ENCODE measurements at regions not wholly inside any gene's neighbourhood (a gene's known extent, or its start where the extent isn't known, plus 50 kb on each side); places are given as distances from the start of the nearest gene placed in this dataset.

DNA sequence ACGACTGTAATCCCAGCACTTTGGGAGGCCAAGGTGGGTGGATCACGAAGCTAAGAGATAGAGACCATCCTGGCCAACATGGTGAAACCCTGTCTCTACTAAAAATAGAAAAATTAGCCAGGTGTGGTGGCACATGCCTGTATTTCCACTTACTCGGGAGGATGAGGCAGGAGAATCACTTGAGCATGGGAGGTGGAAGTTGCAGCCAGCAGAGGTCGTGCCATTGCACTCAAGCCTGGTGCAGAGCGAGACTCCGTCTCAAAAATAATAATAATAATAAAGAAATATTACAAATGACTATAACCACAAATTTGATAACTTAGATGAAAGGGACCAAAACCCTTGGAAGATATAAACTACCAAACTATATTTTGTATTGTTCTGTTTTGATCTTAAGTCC is 226.3 kb upstream of the GULP1 start:
- no peaks in the 10 kb centered on the region for H3K4me1 ChIP-seq (ENCODE audit: control insufficient read depth, insufficient read depth, low read length)
- no peaks in the 10 kb centered on the region for H3K27me3 ChIP-seq (ENCODE audit: control insufficient read depth, insufficient read depth)
- no peak overlapping the region for H3K27ac ChIP-seq (ENCODE audit: low read length)
- DNase-seq (no peak), ATAC-seq (no peak)
- WGBS: 91% methylated on average over 6 of the region's 6 CpGs
- intact Hi-C loops (cut with DNase I): no loop called here
- no peaks in the 10 kb centered on the region for H3K9me3 ChIP-seq (ENCODE audit: control insufficient read depth, low read length)
- H3K4me3 ChIP-seq (ENCODE audit: low read length): no peak overlapping the region

DNA sequence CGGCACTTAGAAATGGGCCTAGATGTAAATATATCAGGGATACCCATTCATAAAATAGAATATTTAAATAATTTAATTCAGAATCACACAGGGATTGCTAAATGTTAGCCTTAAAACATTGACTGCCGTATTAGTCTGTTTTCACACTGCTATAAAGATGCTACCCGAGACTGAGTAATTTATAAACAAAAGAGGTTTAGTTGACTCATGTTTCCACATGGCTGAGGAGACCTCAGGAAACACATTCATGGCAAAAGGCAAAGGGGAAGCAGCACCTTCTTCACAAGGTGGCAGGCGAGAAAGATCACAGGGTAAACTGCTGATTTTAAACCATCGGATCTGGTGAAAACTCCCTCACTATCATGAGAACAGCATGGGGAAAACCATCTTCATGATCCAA is 223.6 kb upstream of the GULP1 start:
- Histone ChIP-seq H3K4me3 (ENCODE audit: low read length) (no peak overlapping the region), H3K27me3 (ENCODE audit: control insufficient read depth, insufficient read depth) (no peaks in the 10 kb centered on the region), H3K9me3 (ENCODE audit: control insufficient read depth, low read length) (no peaks in the 10 kb centered on the region), H3K4me1 (ENCODE audit: control insufficient read depth, insufficient read depth, low read length) (no peaks in the 10 kb centered on the region), H3K27ac (ENCODE audit: low read length) (no peak overlapping the region)
- intact Hi-C loops (cut with DNase I): no loop called here
- no peak for ATAC-seq
- DNase-seq: no peak
- WGBS: 67% methylated on average over 5 of the region's 5 CpGs

DNA sequence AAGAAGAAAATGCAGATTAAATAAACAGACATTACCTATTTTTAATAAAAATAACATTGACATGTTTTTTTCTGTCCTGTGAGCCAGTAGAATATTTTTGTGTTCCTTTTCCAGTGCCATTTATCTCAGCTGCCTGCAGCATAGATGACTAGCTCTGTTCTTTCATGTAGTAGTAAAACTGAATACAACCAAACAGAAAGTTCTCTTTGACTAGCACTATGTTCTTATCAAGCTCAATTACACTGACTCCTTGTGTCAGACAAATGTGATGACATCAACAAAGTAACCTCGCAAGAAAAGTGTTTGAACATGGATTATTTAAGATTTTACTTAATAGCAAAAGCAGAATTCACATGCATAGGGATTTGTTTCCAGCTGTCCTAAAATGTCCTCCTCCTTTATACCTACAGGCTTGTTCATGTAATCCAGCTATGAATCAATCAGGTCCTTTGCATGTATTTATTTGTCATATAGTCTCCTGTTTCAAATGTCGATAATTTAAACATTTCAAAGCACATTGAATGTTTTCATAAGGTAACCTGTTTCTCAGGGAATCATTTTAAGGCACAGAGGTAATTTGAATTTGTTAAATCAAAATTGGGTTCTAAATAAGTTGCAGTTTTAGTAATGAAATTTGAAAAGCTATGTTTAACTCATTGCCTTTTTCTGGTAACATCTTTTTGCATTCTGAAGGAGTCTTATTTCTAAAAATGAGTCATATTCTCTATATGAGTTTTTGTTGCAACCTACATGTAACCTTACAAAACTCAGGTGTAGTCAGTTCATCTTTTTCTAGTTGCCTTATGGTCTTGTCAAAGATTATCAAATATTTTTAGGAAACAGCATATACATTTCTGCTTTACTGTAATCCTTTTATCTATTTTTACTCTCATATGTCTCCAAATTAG is 215.3 kb upstream of the GULP1 start:
- no peak for DNase-seq
- no peaks in the 10 kb centered on the region for H3K9me3 ChIP-seq (ENCODE audit: control insufficient read depth, low read length)
- WGBS: 70% methylated on average over 2 of the region's 2 CpGs
- no peak overlapping the region for H3K4me3 ChIP-seq (ENCODE audit: low read length)
- ATAC-seq: no peak
- no peaks in the 10 kb centered on the region for H3K4me1 ChIP-seq (ENCODE audit: control insufficient read depth, insufficient read depth, low read length)
- no peak overlapping the region for H3K27ac ChIP-seq (ENCODE audit: low read length)
- H3K27me3 ChIP-seq (ENCODE audit: control insufficient read depth, insufficient read depth): no peaks in the 10 kb centered on the region
- intact Hi-C loops (cut with DNase I): no loop called here

DNA sequence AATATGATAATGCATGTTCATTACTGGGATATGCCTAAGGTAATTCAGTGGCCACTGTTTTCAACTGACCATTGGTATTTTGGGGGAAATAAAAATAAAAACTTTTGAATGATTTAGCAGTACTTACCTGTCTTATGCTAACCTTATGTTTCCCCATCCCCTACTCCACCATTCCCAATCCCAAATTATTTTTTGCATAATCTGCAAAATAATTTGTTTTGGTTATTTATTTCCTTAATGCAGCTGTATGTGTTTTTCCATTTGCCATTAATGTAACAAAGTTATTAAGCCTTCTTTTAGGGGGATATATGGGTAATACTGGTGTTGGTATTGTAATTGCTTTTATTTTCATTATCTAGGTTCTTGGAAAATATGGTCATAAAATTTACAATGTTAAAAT is 213.9 kb upstream of the GULP1 start:
- H3K27me3 ChIP-seq (ENCODE audit: control insufficient read depth, insufficient read depth): no peaks in the 10 kb centered on the region
- no peaks in the 10 kb centered on the region for H3K4me1 ChIP-seq (ENCODE audit: control insufficient read depth, insufficient read depth, low read length)
- no peak for DNase-seq
- no peak overlapping the region for H3K27ac ChIP-seq (ENCODE audit: low read length)
- H3K4me3 ChIP-seq (ENCODE audit: low read length): no peak overlapping the region
- no peaks in the 10 kb centered on the region for H3K9me3 ChIP-seq (ENCODE audit: control insufficient read depth, low read length)
- intact Hi-C loops (cut with DNase I): no loop called here
- ATAC-seq: no peak

DNA sequence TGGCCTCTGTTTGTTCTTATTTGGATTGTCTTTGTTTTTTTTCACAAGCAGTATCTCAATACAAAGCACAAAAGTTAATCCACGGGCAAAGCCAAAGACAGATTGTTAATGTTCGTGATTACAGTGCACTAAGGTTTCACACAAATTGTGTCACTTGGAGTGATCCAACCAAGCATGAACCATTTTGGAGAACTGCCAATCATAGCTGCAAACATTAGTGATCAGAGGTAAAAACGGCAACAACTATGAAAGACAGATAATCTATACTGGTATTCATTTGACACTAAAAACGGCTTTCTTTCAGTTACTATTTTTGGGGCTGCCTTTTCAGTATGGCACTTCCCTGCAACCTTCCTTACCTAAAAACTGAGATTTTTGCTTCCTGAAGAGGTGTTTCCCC is 213.1 kb upstream of the GULP1 start:
- intact Hi-C loops (cut with DNase I): no loop called here
- no peaks in the 10 kb centered on the region for H3K27me3 ChIP-seq (ENCODE audit: control insufficient read depth, insufficient read depth)
- ATAC-seq (no peak), DNase-seq (no peak)
- no peak overlapping the region for H3K4me3 ChIP-seq (ENCODE audit: low read length)
- WGBS: 54% methylated on average over 4 of the region's 4 CpGs
- no peak overlapping the region for H3K27ac ChIP-seq (ENCODE audit: low read length)
- H3K9me3 ChIP-seq (ENCODE audit: control insufficient read depth, low read length): no peaks in the 10 kb centered on the region
- H3K4me1 ChIP-seq (ENCODE audit: control insufficient read depth, insufficient read depth, low read length): no peaks in the 10 kb centered on the region

DNA sequence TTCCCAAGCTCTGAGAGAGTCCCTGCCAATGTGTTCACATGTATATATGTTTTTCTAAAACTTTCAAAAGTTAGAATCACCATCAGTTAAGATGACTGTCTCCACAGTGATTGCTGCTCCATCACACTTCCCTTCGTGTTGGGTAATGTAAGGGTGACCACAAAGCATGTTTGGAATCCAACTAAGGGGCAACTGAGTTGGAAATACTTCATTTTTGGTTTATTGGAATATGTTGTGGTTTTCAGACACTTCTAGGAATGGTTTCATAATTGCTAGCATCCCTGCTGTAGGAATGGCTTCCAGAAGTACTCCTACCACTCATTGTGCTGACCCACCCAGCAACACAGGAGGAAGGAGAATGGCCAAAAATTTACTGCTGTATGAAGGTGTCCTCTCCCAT is 212.5 kb upstream of the GULP1 start:
- no peak for ATAC-seq
- H3K27ac ChIP-seq (ENCODE audit: low read length): no peak overlapping the region
- DNase-seq: no peak
- no peaks in the 10 kb centered on the region for H3K4me1 ChIP-seq (ENCODE audit: control insufficient read depth, insufficient read depth, low read length)
- 87% methylated on average over 1 of the region's 1 CpG for WGBS
- no peaks in the 10 kb centered on the region for H3K27me3 ChIP-seq (ENCODE audit: control insufficient read depth, insufficient read depth)
- no peaks in the 10 kb centered on the region for H3K9me3 ChIP-seq (ENCODE audit: control insufficient read depth, low read length)
- no peak overlapping the region for H3K4me3 ChIP-seq (ENCODE audit: low read length)
- intact Hi-C loops (cut with DNase I): no loop called here

DNA sequence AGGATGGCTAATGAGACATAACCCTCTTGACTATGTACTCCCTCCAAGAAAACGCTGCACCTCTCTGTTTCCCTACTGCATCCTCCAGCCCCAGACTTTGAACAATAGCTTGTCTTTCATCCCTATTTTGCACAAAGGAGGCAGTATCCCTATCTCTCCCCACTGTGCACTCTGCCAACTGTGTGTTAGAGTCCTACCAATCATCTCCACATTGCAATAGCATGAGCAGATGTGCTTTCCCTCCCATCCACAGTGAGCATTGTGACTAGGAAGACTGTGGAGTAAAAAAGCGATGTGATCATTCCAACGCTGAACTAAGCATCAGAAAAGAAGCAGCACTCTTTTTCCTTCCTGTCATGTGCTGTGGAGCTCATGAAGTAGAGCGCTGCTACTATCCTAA is 206.3 kb upstream of the GULP1 start:
- H3K27ac ChIP-seq (ENCODE audit: low read length): no peak overlapping the region
- H3K4me3 ChIP-seq (ENCODE audit: low read length): no peak overlapping the region
- WGBS: 78% methylated on average over 4 of the region's 4 CpGs
- DNase-seq: no peak
- no peaks in the 10 kb centered on the region for H3K9me3 ChIP-seq (ENCODE audit: control insufficient read depth, low read length)
- no peak for ATAC-seq
- no peaks in the 10 kb centered on the region for H3K4me1 ChIP-seq (ENCODE audit: control insufficient read depth, insufficient read depth, low read length)
- H3K27me3 ChIP-seq (ENCODE audit: control insufficient read depth, insufficient read depth): no peaks in the 10 kb centered on the region
- intact Hi-C loops (cut with DNase I): no loop called here

DNA sequence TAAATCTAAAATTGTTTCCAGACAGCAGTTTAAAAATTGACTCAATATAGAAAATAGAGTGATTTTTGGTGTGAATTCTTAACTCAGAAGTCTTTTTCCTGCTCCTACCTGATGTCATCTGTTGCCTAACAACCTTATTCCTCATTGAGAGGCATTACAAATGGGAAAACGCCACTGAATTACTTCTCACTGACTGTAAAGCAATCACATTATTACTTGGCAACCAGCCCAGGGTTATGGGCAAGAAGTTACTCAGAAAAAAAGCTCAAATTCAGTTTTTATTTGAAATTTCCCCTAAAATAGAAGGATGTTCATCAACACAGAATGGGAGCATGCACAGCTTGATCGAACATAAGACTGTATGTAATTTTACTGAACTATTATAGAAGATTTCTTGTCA is 201.8 kb upstream of the GULP1 start:
- intact Hi-C loops (cut with DNase I): no loop called here
- no peak overlapping the region for H3K27ac ChIP-seq (ENCODE audit: low read length)
- H3K4me3 ChIP-seq (ENCODE audit: low read length): no peak overlapping the region
- 66% methylated on average over 2 of the region's 2 CpGs for WGBS
- DNase-seq (no peak), ATAC-seq (no peak)
- no peaks in the 10 kb centered on the region for H3K9me3 ChIP-seq (ENCODE audit: control insufficient read depth, low read length)
- H3K4me1 ChIP-seq (ENCODE audit: control insufficient read depth, insufficient read depth, low read length): no peaks in the 10 kb centered on the region
- no peaks in the 10 kb centered on the region for H3K27me3 ChIP-seq (ENCODE audit: control insufficient read depth, insufficient read depth)

DNA sequence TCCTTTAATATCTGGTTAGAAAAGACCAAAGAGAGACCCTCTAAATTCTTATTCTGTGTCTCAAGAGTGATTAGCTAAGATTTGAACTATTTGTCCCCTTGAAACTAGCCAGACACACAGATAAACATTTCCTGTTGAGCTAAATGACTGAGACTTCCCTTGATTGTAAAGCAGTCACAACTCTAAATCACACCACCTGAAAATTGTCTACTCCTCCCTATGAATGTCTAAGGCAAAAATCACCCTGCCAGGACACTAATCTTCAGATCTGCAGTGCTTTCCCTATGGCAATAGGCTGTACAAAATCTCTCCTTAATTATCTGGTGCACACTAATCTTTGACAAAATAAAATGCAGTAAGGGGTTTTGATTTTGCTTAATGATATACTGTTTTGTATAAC is 200.5 kb upstream of the GULP1 start:
- DNase-seq (no peak), ATAC-seq (no peak)
- intact Hi-C loops (cut with DNase I): no loop called here
- H3K27ac ChIP-seq (ENCODE audit: low read length): no peak overlapping the region
- no peaks in the 10 kb centered on the region for H3K9me3 ChIP-seq (ENCODE audit: control insufficient read depth, low read length)
- H3K27me3 ChIP-seq (ENCODE audit: control insufficient read depth, insufficient read depth): no peaks in the 10 kb centered on the region
- no peak overlapping the region for H3K4me3 ChIP-seq (ENCODE audit: low read length)
- no peaks in the 10 kb centered on the region for H3K4me1 ChIP-seq (ENCODE audit: control insufficient read depth, insufficient read depth, low read length)

DNA sequence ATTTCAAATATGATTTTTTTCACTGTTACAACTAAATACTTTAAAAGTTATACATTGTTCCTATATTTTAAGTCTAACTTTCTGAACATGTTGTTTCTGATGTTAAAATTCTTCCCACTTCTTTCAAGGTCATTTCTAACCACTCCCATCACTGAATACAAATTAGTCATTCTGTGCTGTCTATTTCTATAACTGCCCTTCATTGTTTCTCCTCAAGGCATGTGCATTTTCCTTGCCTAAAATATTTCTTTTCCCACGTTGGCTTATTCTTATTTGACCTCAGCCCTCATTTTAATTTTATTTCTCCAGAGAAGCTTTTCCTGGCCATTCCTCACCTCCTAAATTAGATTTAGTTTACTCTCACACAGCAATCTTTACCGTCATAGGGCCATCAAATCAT is 198.9 kb upstream of the GULP1 start:
- WGBS: 57% methylated on average over 2 of the region's 2 CpGs
- H3K4me1 ChIP-seq (ENCODE audit: control insufficient read depth, insufficient read depth, low read length): no peaks in the 10 kb centered on the region
- ATAC-seq (no peak), DNase-seq (no peak)
- H3K9me3 ChIP-seq (ENCODE audit: control insufficient read depth, low read length): no peaks in the 10 kb centered on the region
- no peak overlapping the region for H3K4me3 ChIP-seq (ENCODE audit: low read length)
- H3K27me3 ChIP-seq (ENCODE audit: control insufficient read depth, insufficient read depth): no peaks in the 10 kb centered on the region
- intact Hi-C loops (cut with DNase I): no loop called here
- no peak overlapping the region for H3K27ac ChIP-seq (ENCODE audit: low read length)

DNA sequence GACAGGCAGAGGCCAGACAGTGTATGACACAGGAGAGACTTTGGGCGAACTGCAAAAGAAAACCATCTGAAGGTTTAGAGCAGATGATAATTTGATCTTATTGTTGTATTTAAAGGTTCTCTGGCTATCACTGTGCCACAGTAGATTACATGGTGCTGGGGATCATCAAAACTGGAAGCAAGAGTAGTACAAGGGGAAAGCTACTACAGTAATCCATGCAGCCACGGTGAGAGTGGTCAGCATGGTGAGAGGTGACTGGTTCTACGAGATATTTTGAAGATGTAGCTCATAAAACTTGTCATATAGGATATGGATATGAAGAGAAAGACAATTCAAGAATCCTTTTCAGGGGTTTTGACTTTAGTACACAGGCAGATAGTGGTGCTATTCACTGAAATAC is 194.8 kb upstream of the GULP1 start:
- DNase-seq (no peak), ATAC-seq (no peak)
- 87% methylated on average over 3 of the region's 3 CpGs for WGBS
- peaks cover 2% of the 10 kb centered on the region for H3K4me1 ChIP-seq (ENCODE audit: control insufficient read depth, insufficient read depth, low read length)
- H3K9me3 ChIP-seq (ENCODE audit: control insufficient read depth, low read length): no peaks in the 10 kb centered on the region
- no peak overlapping the region for H3K27ac ChIP-seq (ENCODE audit: low read length)
- no peak overlapping the region for H3K4me3 ChIP-seq (ENCODE audit: low read length)
- intact Hi-C loops (cut with DNase I): no loop called here
- H3K27me3 ChIP-seq (ENCODE audit: control insufficient read depth, insufficient read depth): no peaks in the 10 kb centered on the region

DNA sequence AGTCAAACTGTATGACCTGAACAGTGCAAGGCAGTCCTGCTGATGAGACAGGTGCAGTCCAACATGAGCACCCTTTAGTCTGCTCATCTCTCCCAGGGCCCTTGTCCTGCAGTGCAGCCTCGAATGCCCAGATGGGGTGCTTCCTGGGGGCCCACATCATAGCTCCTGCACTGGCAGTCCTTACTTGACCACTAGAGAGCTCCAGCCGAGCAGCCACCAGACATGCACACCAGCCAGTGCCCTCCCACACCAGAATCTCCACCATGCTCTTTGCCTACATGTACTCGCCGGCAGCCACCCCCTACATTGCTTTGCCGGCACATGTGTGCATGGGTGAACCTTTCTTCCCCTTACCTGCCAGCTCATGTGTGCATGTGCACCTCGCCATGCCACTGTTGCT is 188.8 kb upstream of the GULP1 start:
- ATAC-seq (no peak), DNase-seq (no peak)
- H3K4me1 ChIP-seq (ENCODE audit: control insufficient read depth, insufficient read depth, low read length): peaks cover 2% of the 10 kb centered on the region
- no peak overlapping the region for H3K27ac ChIP-seq (ENCODE audit: low read length)
- intact Hi-C loops (cut with DNase I): no loop called here
- no peaks in the 10 kb centered on the region for H3K27me3 ChIP-seq (ENCODE audit: control insufficient read depth, insufficient read depth)
- no peak overlapping the region for H3K4me3 ChIP-seq (ENCODE audit: low read length)
- H3K9me3 ChIP-seq (ENCODE audit: control insufficient read depth, low read length): no peaks in the 10 kb centered on the region
- 92% methylated on average over 6 of the region's 6 CpGs for WGBS

Measured in right cardiac atrium (tissue), 5 donors.